AG09309 (cell line): ENCODE measurements at regions not wholly inside any gene's neighbourhood (a gene's known extent, or its start where the extent isn't known, plus 50 kb on each side); places are given as distances from the start of the nearest gene placed in this dataset.

Experiments used
- DNase-seq: peaks from one replicate; pipeline ENCODE4 v3.0.0-alpha.2; 2010; ENCODE audit warnings: low read depth
- H3K4me3 ChIP-seq: 2 replicates; pipeline ENCODE4 v1.5.1; 2011; ENCODE audit warnings: mild to moderate bottlenecking, low read depth, low read length, moderate library complexity; ENCODE audit not compliant: control insufficient read depth
- TF ChIP-seq, protein P1 (sequence below): IDR thresholded peaks from 2 replicates; pipeline ENCODE4 v1.5.1; 2011; ENCODE audit warnings: mild to moderate bottlenecking, low read depth, low read length, inconsistent platforms; ENCODE audit not compliant: insufficient read depth, control insufficient read depth; ENCODE audit errors: missing control alignments

DNA sequence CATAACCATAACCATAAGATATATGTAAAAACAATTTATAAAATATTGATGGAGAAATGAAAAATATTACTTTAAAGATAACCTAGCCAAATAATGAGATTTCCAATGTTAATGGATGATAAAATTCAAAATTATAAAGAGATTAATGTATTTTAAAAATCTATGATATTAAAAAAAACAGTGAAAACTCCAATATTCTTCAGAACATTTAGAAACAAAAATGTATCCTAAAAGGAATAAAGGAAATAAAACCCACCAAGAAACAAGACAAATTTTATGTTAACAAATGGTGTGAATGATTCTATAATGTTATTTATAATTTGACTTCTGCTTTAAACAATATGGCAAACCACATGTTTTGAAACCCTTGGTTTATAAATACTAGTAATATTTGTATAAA, 1587.8 kb downstream of the PCDH9 start:
- TF ChIP-seq, protein P1, sequence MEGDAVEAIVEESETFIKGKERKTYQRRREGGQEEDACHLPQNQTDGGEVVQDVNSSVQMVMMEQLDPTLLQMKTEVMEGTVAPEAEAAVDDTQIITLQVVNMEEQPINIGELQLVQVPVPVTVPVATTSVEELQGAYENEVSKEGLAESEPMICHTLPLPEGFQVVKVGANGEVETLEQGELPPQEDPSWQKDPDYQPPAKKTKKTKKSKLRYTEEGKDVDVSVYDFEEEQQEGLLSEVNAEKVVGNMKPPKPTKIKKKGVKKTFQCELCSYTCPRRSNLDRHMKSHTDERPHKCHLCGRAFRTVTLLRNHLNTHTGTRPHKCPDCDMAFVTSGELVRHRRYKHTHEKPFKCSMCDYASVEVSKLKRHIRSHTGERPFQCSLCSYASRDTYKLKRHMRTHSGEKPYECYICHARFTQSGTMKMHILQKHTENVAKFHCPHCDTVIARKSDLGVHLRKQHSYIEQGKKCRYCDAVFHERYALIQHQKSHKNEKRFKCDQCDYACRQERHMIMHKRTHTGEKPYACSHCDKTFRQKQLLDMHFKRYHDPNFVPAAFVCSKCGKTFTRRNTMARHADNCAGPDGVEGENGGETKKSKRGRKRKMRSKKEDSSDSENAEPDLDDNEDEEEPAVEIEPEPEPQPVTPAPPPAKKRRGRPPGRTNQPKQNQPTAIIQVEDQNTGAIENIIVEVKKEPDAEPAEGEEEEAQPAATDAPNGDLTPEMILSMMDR: no peak
- no peak for DNase-seq
- no peak overlapping the region for H3K4me3 ChIP-seq

DNA sequence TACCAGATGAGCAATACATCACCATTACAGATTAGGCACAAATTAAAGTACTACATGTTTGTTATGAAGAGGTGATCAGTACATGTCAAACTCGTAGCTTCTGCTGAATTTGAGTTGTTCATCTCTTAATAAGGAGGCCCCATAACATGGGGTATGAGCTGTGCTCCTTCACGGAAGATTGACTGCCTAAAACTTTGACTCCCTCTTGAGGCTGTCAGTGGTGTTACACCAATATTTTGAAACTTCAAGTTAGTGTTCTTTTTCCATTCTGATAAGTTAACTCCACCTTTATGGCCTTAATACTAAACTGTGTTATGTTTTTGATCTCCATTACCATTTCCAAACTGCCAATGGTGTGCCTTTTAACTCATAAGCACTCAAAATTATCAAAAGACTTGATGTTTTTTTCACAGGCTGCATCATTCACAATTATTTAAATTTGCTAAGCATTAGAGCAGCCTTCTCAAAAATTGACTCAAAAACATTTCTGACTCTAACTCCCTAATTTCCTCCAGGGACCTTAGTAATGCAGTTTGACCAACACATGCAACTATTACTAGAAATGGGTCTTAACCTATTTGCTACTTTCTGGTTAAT, 1591.5 kb downstream of the PCDH9 start:
- H3K4me3 ChIP-seq: no peak overlapping the region
- TF ChIP-seq, protein P1: peak; percentile 72
- peak; percentile 18 for DNase-seq

DNA sequence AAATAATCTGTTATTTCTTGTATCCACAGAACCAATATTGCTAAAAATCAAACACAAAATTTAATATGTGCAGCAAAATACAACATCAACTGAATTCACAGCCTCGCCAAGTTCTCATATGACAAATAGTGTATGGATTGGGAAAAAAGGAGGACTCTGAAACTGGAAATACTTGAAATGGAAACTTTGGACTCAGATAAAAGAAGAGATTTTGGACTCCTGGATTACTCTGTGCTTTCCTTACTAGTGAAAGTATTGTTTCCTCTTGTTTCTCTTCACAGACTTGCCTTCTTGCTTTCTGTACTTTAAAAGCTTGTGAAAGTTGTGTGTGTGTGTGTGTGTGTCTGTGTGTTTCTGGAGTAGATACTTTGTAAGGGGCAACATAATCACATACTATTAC, 1596.3 kb downstream of the PCDH9 start:
- no peak overlapping the region for H3K4me3 ChIP-seq
- TF ChIP-seq, protein P1: no peak
- DNase-seq: no peak

DNA sequence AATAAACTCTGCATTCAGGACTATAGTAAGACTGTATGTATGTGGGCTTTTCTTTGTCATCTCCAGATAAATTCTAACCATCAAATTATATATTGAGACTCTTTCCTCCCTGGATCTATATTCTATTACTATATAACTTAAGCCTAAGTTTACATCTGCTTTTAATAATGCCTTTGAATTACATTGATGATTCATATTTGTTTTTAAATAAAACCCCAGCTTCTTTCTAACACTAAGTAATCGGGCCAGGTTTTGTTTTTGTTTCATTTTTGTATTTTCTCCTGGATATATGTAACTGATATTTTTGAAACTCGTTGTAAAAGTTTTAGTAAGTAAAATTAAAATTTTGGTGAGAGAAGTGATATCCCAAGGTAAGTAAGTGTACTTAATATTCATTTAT, 1599.1 kb downstream of the PCDH9 start:
- TF ChIP-seq, protein P1: no peak
- no peak overlapping the region for H3K4me3 ChIP-seq

DNA sequence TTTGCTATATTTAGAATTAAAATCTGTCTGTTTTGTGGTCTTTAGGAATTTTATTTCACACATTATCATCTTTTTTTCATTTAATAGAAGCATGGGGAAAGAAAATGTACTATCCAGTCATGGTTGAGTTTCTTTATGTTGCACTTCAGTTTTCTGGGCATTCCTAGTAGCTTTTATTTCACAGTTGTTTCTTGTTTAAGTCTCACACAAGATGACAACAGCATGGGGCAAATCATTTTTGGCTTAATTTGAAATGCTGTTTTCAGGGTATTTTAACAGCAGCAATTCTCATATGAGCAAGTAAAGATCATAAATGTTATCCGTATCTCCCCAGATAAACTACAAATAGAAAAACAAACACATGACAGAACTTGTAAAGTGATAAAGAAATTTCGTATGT, 1600.2 kb downstream of the PCDH9 start:
- DNase-seq: no peak
- no peak overlapping the region for H3K4me3 ChIP-seq
- TF ChIP-seq, protein P1: no peak

More for the DNA sequence above, 1599.1 kb downstream of the PCDH9 start:
- no peak for DNase-seq

DNA sequence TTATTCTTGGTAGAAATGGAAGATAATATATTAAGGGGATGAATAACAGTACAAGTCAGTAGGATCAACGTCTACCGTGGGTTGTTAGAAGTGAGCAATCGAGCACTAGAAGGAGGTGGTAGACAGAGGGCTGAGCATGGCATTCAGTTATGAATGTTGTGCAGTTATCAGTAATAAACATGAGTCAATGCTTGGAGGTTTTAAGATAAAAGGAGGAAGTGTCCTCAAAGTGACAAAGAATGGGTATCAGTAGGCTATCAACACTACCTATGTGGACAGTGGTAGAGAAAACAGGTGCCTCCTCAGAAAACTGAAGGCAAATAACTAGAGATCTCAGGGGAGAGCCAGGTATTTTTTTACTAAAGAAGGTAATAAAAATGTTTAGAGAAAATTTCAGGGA, 1607.0 kb downstream of the PCDH9 start:
- DNase-seq: no peak
- no peak overlapping the region for H3K4me3 ChIP-seq
- TF ChIP-seq, protein P1: no peak

DNA sequence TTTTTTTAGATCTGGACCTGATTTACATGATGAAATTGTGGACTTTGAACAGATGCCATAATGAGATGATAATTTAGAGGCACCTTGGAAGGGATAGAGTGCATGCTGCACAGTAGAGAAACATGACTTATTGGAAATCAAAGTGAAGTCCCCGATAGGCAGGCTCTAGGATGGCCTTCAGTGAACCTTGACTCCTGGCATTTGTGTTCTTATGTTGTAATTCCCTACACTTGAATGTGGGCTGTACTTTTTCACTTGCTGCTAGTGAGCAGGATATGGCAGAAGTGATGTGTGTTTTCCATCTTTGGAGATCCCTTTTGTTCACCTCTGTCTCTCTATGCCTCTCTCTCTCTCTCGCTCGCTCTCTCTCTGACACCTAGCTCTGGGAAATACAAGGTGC, 1614.6 kb downstream of the PCDH9 start:
- TF ChIP-seq, protein P1: no peak
- DNase-seq: no peak

More for the DNA sequence above, 1614.6 kb downstream of the PCDH9 start:
- H3K4me3 ChIP-seq: no peak overlapping the region
